Neural crest cell (in vitro differentiated cells): ENCODE measurements at regions not wholly inside any gene's neighbourhood (a gene's known extent, or its start where the extent isn't known, plus 50 kb on each side); places are given as distances from the start of the nearest gene placed in this dataset.
"Not testable (repeated sequence)": the region's sequence is repeated elsewhere in the genome, so short reads cannot be mapped to it uniquely, and the experiment has no call there.

Experiments used
- DNase-seq: peaks from one replicate; pipeline ENCODE4 v3.0.0; 2021; ENCODE audit warnings: low read depth, mixed read lengths, low spot score
- H3K27ac Mint-ChIP-seq: one replicate; pipeline ENCODE4 v1.8.0; 2021; ENCODE audit warnings: mild to moderate bottlenecking, mixed read lengths; ENCODE audit not compliant: unreplicated experiment
- H3K27me3 Mint-ChIP-seq: 2 replicates; pipeline ENCODE4 v1.8.0; 2021; ENCODE audit warnings: low read depth, mild to moderate bottlenecking, mixed read lengths
- H3K36me3 Mint-ChIP-seq: 2 replicates; pipeline ENCODE4 v1.8.0; 2021; ENCODE audit warnings: low read depth, mild to moderate bottlenecking, mixed read lengths
- H3K4me1 Mint-ChIP-seq: 2 replicates; pipeline ENCODE4 v1.8.0; 2021; ENCODE audit warnings: mixed read lengths
- H3K4me3 Mint-ChIP-seq: one replicate; pipeline ENCODE4 v1.8.0; 2021; ENCODE audit warnings: mild to moderate bottlenecking, mixed read lengths
- H3K9me3 Mint-ChIP-seq: 2 replicates; pipeline ENCODE4 v1.8.0; 2021; ENCODE audit warnings: mixed read lengths
- CTCF ChIP-seq: fragments of 200-600 bp; sonication (generic); conservative IDR thresholded peaks from 2 replicates; pipeline ENCODE4 v1.5.0; 2021; ENCODE audit warnings: antibody characterized with exemption, mild to moderate bottlenecking

GRCh38 chr3:64438066-64438465 is 212.8 kb upstream of the PRICKLE2 start:
- peaks cover 20% of the 10 kb centered on the region for H3K36me3 Mint-ChIP-seq
- H3K27me3 Mint-ChIP-seq = peaks cover 7% of the 10 kb centered on the region
- H3K9me3 Mint-ChIP-seq = peaks cover 9% of the 10 kb centered on the region
- no peak overlapping the region for H3K4me3 Mint-ChIP-seq
- no peak for DNase-seq
- H3K27ac Mint-ChIP-seq = no peak overlapping the region
- H3K4me1 Mint-ChIP-seq = peaks cover 42% of the 10 kb centered on the region
- no peak for TF ChIP-seq CTCF

- DNase-seq = no peak
- peaks cover 7% of the 10 kb centered on the region for H3K27me3 Mint-ChIP-seq
- peaks cover 9% of the 10 kb centered on the region for H3K9me3 Mint-ChIP-seq
- H3K27ac Mint-ChIP-seq = no peak overlapping the region
- H3K4me3 Mint-ChIP-seq = no peak overlapping the region
- peaks cover 26% of the 10 kb centered on the region for H3K36me3 Mint-ChIP-seq
- TF ChIP-seq CTCF = no peak
- H3K4me1 Mint-ChIP-seq = peaks cover 37% of the 10 kb centered on the region
Observed at GRCh38 chr3:64437131-64437530, 211.9 kb upstream of the PRICKLE2 start.

GRCh38 chr3:64435023-64435422 is 209.8 kb upstream of the PRICKLE2 start:
- Mint-ChIP-seq H3K36me3 (peaks cover 34% of the 10 kb centered on the region), H3K4me1 (peaks cover 36% of the 10 kb centered on the region), H3K9me3 (peaks cover 14% of the 10 kb centered on the region)
- H3K4me3 Mint-ChIP-seq, H3K27me3 Mint-ChIP-seq, H3K27ac Mint-ChIP-seq, DNase-seq: not testable (repeated sequence)

GRCh38 chr3:64432870-64433269 is 207.6 kb upstream of the PRICKLE2 start:
- peaks cover 14% of the 10 kb centered on the region for H3K9me3 Mint-ChIP-seq
- no peak for DNase-seq
- TF ChIP-seq CTCF = no peak
- H3K27ac Mint-ChIP-seq = no peak overlapping the region
- no peaks in the 10 kb centered on the region for H3K27me3 Mint-ChIP-seq
- H3K4me3 Mint-ChIP-seq = no peak overlapping the region
- H3K36me3 Mint-ChIP-seq = peaks cover 34% of the 10 kb centered on the region
- peaks cover 37% of the 10 kb centered on the region for H3K4me1 Mint-ChIP-seq

GRCh38 chr3:64431526-64432091 is 206.3 kb upstream of the PRICKLE2 start:
- no peak overlapping the region for H3K27ac Mint-ChIP-seq
- TF ChIP-seq CTCF = no peak

GRCh38 chr3:64427671-64428070 is 202.4 kb upstream of the PRICKLE2 start:
- no peak for TF ChIP-seq CTCF
- Mint-ChIP-seq H3K9me3 (peaks cover 5% of the 10 kb centered on the region), H3K36me3 (peaks cover 11% of the 10 kb centered on the region), H3K4me1 (peaks cover 27% of the 10 kb centered on the region), H3K4me3 (no peak overlapping the region), H3K27ac (no peak overlapping the region), H3K27me3 (no peaks in the 10 kb centered on the region)
- no peak for DNase-seq

More at GRCh38 chr3:64431526-64432091, 206.3 kb upstream of the PRICKLE2 start:
- H3K4me1 Mint-ChIP-seq = peaks cover 31% of the 10 kb centered on the region
- H3K36me3 Mint-ChIP-seq = peaks cover 30% of the 10 kb centered on the region
- H3K9me3 Mint-ChIP-seq = peaks cover 14% of the 10 kb centered on the region
- DNase-seq = no peak
- no peaks in the 10 kb centered on the region for H3K27me3 Mint-ChIP-seq
- H3K4me3 Mint-ChIP-seq = no peak overlapping the region
